KBM-7 (cell line): ENCODE measurements at regions not wholly inside any gene's neighbourhood (a gene's known extent, or its start where the extent isn't known, plus 50 kb on each side); places are given as distances from the start of the nearest gene placed in this dataset.
"Not testable (repeated sequence)": the region's sequence is repeated elsewhere in the genome, so short reads cannot be mapped to it uniquely, and the experiment has no call there.

Source experiments
- DNase-seq: peaks from one replicate; pipeline ENCODE4 v3.0.0-alpha.2; 2015
- in situ Hi-C: fragments of 300-500 bp; cut with MboI; formaldehyde crosslinking; loops from 2 replicates; pipeline ENCODE4 v1.14.3; 2020; ENCODE audit warnings: low sequenced_read_pairs, low pct_unique_long_range_greater_than_20kb, mixed read lengths

- in situ Hi-C loops, DNase-seq: not testable (repeated sequence)
Observed at GRCh38 chr1:218008296-218008695, 276.8 kb upstream of the RRP15 start.

GRCh38 chr1:218015106-218015505 lies 270.0 kb upstream of the RRP15 start:
- DNase-seq, in situ Hi-C loops: not testable (repeated sequence)

- in situ Hi-C loops = no loop called here
- DNase-seq = no peak
Observed at GRCh38 chr1:218024211-218024720, 260.8 kb upstream of the RRP15 start.

- no peak for DNase-seq
- in situ Hi-C loops = no loop called here
Observed at GRCh38 chr1:218025454-218025853, 259.6 kb upstream of the RRP15 start.

- DNase-seq = no peak
- in situ Hi-C loops = no loop called here
Observed at GRCh38 chr1:218027152-218027551, 257.9 kb upstream of the RRP15 start.

GRCh38 chr1:218030846-218031245 lies 254.2 kb upstream of the RRP15 start:
- no peak for DNase-seq
- in situ Hi-C loops = no loop called here

- DNase-seq = no peak
- in situ Hi-C loops = no loop called here
Observed at GRCh38 chr1:218031901-218032300, 253.2 kb upstream of the RRP15 start.

- in situ Hi-C loops = no loop called here
- no peak for DNase-seq
Observed at GRCh38 chr1:218034468-218034867, 250.6 kb upstream of the RRP15 start.

GRCh38 chr1:218048828-218049420 lies 236.2 kb upstream of the RRP15 start:
- DNase-seq = no peak

GRCh38 chr1:218049641-218050040 lies 235.5 kb upstream of the RRP15 start:
- no peak for DNase-seq
- in situ Hi-C loops = no loop called here

More at GRCh38 chr1:218048828-218049420, 236.2 kb upstream of the RRP15 start:
- in situ Hi-C loops = no loop called here

GRCh38 chr1:218058730-218059129 lies 226.4 kb upstream of the RRP15 start:
- DNase-seq = no peak
- in situ Hi-C loops = no loop called here

- in situ Hi-C loops = no loop called here
- DNase-seq = no peak
Observed at GRCh38 chr1:218064426-218064825, 220.7 kb upstream of the RRP15 start.

GRCh38 chr1:218066332-218066731 lies 218.8 kb upstream of the RRP15 start:
- DNase-seq = no peak
- in situ Hi-C loops = no loop called here

GRCh38 chr1:218068241-218068640 lies 216.9 kb upstream of the RRP15 start:
- no peak for DNase-seq
- in situ Hi-C loops = no loop called here

- no peak for DNase-seq
- in situ Hi-C loops = no loop called here
Observed at GRCh38 chr1:218069180-218069579, 215.9 kb upstream of the RRP15 start.

GRCh38 chr1:218073062-218073461 lies 212.0 kb upstream of the RRP15 start:
- DNase-seq = no peak
- in situ Hi-C loops = no loop called here

GRCh38 chr1:218078916-218079315 lies 206.2 kb upstream of the RRP15 start:
- DNase-seq = no peak
- in situ Hi-C loops = no loop called here

- no peak for DNase-seq
- in situ Hi-C loops = no loop called here
Observed at GRCh38 chr1:218079347-218079746, 205.7 kb upstream of the RRP15 start.

- in situ Hi-C loops = no loop called here
Observed at GRCh38 chr1:218079820-218080219, 205.3 kb upstream of the RRP15 start.

GRCh38 chr1:218080863-218081262 lies 204.2 kb upstream of the RRP15 start:
- in situ Hi-C loops = no loop called here
- DNase-seq = no peak

More at GRCh38 chr1:218079820-218080219, 205.3 kb upstream of the RRP15 start:
- DNase-seq = no peak

- in situ Hi-C loops = no loop called here
- DNase-seq = no peak
Observed at GRCh38 chr1:218081358-218081757, 203.7 kb upstream of the RRP15 start.
